Left lung (tissue), 4 donors: ENCODE measurements at regions not wholly inside any gene's neighbourhood (a gene's known extent, or its start where the extent isn't known, plus 50 kb on each side); places are given as distances from the start of the nearest gene placed in this dataset.

Source experiments
- ATAC-seq: fragments of 200-7000 bp; cut with Tn5 transposase; one replicate; pipeline ENCODE4 v1.9.1; 2020; ENCODE audit warnings: moderate library complexity
- DNase-seq, 4 donors: peaks; one replicate each; pipeline ENCODE4 v3.0.0-alpha.2; 2013 to 2020
- H3K27ac ChIP-seq, 2 donors: fragments of 200-600 bp; sonication (generic) in 1 of 2; one replicate each; pipeline versions ENCODE4 v1.5.0 to v1.8.0; 2020 to 2021
- H3K27me3 ChIP-seq, 2 donors: fragments of 200-600 bp; sonication (generic) in 1 of 2; one replicate each; pipeline versions ENCODE4 v1.5.0 to v1.8.0; 2020 to 2021
- H3K36me3 ChIP-seq, 2 donors: fragments of 200-600 bp; sonication (generic) in 1 of 2; one replicate each; pipeline versions ENCODE4 v1.5.0 to v1.8.0; 2020 to 2021
- H3K4me1 ChIP-seq, 2 donors: fragments of 200-600 bp; one replicate each; pipeline ENCODE4 v1.8.0; 2021
- H3K4me3 ChIP-seq, 2 donors: fragments of 200-600 bp; sonication (generic) in 1 of 2; one replicate each; pipeline versions ENCODE4 v1.5.0 to v1.8.0; 2020 to 2021; ENCODE audit warnings: mild to moderate bottlenecking in 1 of 2
- H3K9me3 ChIP-seq, 2 donors: fragments of 200-600 bp; sonication (generic) in 1 of 2; one replicate each; pipeline versions ENCODE4 v1.5.0 to v1.8.0; 2020 to 2021
- CTCF ChIP-seq, 2 donors: fragments of 200-600 bp; sonication (generic) in 1 of 2; IDR thresholded peaks; one replicate each; pipeline versions ENCODE4 v1.5.0 to v1.8.0; 2021; ENCODE audit warnings: antibody characterized with exemption in 2 of 2
- intact Hi-C, 2 donors: fragments of 100-400 bp; cut with DNase I; formaldehyde crosslinking; loops; one replicate each; pipeline versions ENCODE4 v1.11.2 to v1.14.2; 2022
- donor health status: DM: no; HTN: yes; CAD: no.
- donor health status: DM: no; HTN: no; CAD: no.

DNA sequence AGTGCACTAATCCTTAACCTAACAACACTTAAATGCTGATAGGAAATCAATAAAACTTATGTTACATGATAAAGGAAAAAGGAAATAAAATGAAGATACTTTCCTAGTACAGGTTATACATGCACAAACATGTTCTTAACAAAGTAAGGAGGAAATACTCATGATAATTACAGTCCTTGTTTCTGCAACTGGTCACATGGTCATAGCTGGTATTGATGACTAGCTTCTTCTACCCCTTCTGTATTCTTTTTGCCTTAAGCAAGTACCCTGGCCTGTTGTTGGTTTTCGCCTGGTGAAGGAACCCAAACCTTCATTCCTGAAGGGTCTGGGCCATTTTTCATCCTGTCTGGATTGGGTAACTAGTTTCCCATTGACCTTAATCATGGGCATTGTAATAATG lies 93.7 kb upstream of the FBN2 start:
- ATAC-seq (no peak), DNase-seq (no peak)
- intact Hi-C loops = no loop called here
- no peak for TF ChIP-seq CTCF (IDR thresholded peaks at IDR 0.05)
- Histone ChIP-seq H3K4me3 (no peak overlapping the region), H3K9me3 (no peaks in the 10 kb centered on the region), H3K27ac (no peak overlapping the region), H3K36me3 (no peaks in the 10 kb centered on the region), H3K27me3 (no peaks in the 10 kb centered on the region), H3K4me1 (no peaks in the 10 kb centered on the region)

GRCh38 chr5:128632264-128632663 lies 94.2 kb upstream of the FBN2 start:
- DNase-seq (no peak), ATAC-seq (no peak)
- no peaks in the 10 kb centered on the region for H3K36me3 ChIP-seq
- H3K4me3 ChIP-seq = no peak overlapping the region
- H3K9me3 ChIP-seq = no peaks in the 10 kb centered on the region
- H3K4me1 ChIP-seq = no peaks in the 10 kb centered on the region
- TF ChIP-seq CTCF (IDR thresholded peaks at IDR 0.05) = no peak
- intact Hi-C loops = no loop called here
- no peaks in the 10 kb centered on the region for H3K27me3 ChIP-seq
- no peak overlapping the region for H3K27ac ChIP-seq

DNA sequence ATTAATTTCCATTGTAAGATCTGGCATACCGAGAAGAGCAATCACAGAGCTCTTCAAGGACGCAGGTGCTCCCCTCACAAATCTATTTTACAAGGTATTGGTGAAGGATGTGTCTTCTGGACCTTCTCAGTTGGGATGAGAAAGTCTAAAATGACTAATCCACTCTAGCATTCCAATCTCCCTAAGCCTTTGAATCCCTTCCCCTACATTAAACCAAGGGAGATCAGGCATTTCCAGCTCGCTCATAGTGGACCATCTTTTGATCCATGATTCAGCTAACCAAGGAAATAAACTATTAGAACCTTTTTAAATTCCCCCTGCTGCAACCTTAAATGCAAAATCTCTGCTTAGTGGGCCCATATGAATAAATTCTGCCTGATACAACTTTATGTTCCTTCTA lies 95.9 kb upstream of the FBN2 start:
- intact Hi-C loops = no loop called here
- no peak for TF ChIP-seq CTCF (IDR thresholded peaks at IDR 0.05)
- DNase-seq (no peak), ATAC-seq (no peak)
- no peak overlapping the region for H3K4me3 ChIP-seq
- no peaks in the 10 kb centered on the region for H3K4me1 ChIP-seq
- no peaks in the 10 kb centered on the region for H3K27me3 ChIP-seq
- no peak overlapping the region for H3K27ac ChIP-seq
- H3K36me3 ChIP-seq = no peaks in the 10 kb centered on the region
- no peaks in the 10 kb centered on the region for H3K9me3 ChIP-seq

DNA sequence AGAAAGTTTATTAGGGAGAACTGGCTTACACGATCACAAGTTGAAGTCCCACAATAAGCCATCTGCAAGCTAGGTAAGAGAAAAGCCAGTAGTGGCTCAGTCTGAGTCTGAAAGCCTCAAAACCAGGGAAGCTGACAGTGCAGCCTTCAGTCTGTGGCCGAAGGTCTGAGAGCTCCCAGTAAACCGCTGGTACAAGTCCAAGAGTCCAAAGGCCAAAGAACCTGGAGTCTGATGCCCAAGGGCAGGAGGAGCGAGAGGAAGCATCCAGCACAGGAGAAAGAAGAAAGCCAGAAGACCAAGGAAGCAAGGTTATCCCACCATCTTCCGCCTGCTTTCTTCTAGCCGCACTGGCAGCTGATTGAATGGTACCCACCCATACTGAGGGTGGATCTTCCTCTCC lies 97.3 kb upstream of the FBN2 start:
- Histone ChIP-seq H3K36me3 (no peaks in the 10 kb centered on the region), H3K27ac (no peak overlapping the region), H3K27me3 (no peaks in the 10 kb centered on the region), H3K4me3 (no peak overlapping the region), H3K4me1 (no peaks in the 10 kb centered on the region), H3K9me3 (no peaks in the 10 kb centered on the region)
- DNase-seq = no peak
- no peak for TF ChIP-seq CTCF (IDR thresholded peaks at IDR 0.05)
- no peak for ATAC-seq
- intact Hi-C loops = no loop called here

GRCh38 chr5:128636361-128636760 lies 98.3 kb upstream of the FBN2 start:
- H3K27ac ChIP-seq = no peak overlapping the region
- H3K4me3 ChIP-seq = no peak overlapping the region
- no peaks in the 10 kb centered on the region for H3K9me3 ChIP-seq
- no peaks in the 10 kb centered on the region for H3K27me3 ChIP-seq
- intact Hi-C loops = no loop called here
- no peaks in the 10 kb centered on the region for H3K4me1 ChIP-seq
- no peak for TF ChIP-seq CTCF (IDR thresholded peaks at IDR 0.05)
- ATAC-seq (no peak), DNase-seq (no peak)
- no peaks in the 10 kb centered on the region for H3K36me3 ChIP-seq
